HFFc6 (cell line): ENCODE measurements at regions not wholly inside any gene's neighbourhood (a gene's known extent, or its start where the extent isn't known, plus 50 kb on each side); places are given as distances from the start of the nearest gene placed in this dataset.

ENCODE experiments used
- DNase-seq: peaks from one replicate; pipeline ENCODE4 v3.0.0-alpha.2; 2018
- H3K27ac Mint-ChIP-seq: 2 replicates; pipeline ENCODE4 v1.8.0; 2020; ENCODE audit warnings: mild to moderate bottlenecking, mixed read lengths
- H3K27me3 Mint-ChIP-seq: 2 replicates; pipeline ENCODE4 v1.8.0; 2021; ENCODE audit warnings: mild to moderate bottlenecking, moderate library complexity, mixed read lengths; ENCODE audit not compliant: insufficient read depth
- H3K36me3 Mint-ChIP-seq: 2 replicates; pipeline ENCODE4 v1.8.0; 2021; ENCODE audit warnings: low read depth, mixed read lengths
- H3K4me1 Mint-ChIP-seq: 2 replicates; pipeline ENCODE4 v1.8.0; 2020; ENCODE audit warnings: low read depth, mixed read lengths
- H3K4me3 Mint-ChIP-seq: 2 replicates; pipeline ENCODE4 v1.8.0; 2020; ENCODE audit warnings: mild to moderate bottlenecking, moderate library complexity, mixed read lengths
- H3K9me3 Mint-ChIP-seq: 2 replicates; pipeline ENCODE4 v1.8.0; 2020; ENCODE audit warnings: mild to moderate bottlenecking, mixed read lengths
- TF ChIP-seq, protein P1 (sequence below): fragments of 200-600 bp; sonication (generic); IDR thresholded peaks from 2 replicates; pipeline ENCODE4 v1.5.0; 2021; ENCODE audit warnings: antibody characterized with exemption, mild to moderate bottlenecking

DNA sequence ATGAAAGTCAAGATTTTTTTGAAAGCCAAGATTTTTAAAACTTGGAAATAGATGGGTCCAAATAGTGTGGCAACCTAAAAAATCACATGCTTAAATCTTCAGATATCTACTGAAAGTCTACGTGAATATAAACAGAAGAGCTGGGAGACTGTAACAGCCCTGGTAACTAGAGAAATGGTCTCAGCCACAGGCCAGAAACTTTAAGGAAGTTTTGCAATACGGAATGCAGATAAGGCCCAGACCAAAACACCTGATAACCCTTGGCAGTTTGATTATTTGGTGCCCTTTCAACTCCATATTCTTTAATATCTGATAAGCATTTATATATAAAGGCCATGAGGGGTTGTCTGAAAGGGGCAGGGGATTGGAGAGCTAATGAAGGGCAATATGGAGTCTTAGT, 537.3 kb upstream of the TGFBR2 start:
- no peak for DNase-seq
- Mint-ChIP-seq H3K4me1 (peaks cover 13% of the 10 kb centered on the region), H3K36me3 (peaks cover 7% of the 10 kb centered on the region; the same call in 1 of the 2 replicates), H3K27me3 (no peaks in the 10 kb centered on the region; the same call in 1 of the 2 replicates), H3K4me3 (no peak overlapping the region), H3K27ac (no peak overlapping the region), H3K9me3 (peaks cover 9% of the 10 kb centered on the region)
- TF ChIP-seq, protein P1, sequence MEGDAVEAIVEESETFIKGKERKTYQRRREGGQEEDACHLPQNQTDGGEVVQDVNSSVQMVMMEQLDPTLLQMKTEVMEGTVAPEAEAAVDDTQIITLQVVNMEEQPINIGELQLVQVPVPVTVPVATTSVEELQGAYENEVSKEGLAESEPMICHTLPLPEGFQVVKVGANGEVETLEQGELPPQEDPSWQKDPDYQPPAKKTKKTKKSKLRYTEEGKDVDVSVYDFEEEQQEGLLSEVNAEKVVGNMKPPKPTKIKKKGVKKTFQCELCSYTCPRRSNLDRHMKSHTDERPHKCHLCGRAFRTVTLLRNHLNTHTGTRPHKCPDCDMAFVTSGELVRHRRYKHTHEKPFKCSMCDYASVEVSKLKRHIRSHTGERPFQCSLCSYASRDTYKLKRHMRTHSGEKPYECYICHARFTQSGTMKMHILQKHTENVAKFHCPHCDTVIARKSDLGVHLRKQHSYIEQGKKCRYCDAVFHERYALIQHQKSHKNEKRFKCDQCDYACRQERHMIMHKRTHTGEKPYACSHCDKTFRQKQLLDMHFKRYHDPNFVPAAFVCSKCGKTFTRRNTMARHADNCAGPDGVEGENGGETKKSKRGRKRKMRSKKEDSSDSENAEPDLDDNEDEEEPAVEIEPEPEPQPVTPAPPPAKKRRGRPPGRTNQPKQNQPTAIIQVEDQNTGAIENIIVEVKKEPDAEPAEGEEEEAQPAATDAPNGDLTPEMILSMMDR: no peak

DNA sequence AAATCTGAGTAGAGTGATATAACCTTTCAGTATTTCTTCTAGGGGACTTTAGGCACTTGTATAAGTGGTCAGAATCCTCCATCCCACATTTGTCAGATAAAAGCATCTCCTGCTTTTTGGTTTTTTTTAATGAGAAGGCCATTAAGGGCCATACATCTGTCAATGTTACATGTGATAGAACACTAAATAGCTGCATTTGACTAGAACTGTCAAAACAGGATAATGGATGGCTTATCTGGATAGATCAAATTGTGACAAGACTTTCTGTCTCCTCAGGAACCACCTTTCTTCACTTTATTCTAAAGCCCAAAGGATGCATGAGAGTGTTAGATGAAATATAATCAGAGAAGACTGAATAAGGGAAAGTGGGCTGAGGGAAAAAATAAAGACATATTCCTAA, 533.4 kb upstream of the TGFBR2 start:
- peaks cover 8% of the 10 kb centered on the region for H3K36me3 Mint-ChIP-seq
- DNase-seq: no peak
- TF ChIP-seq, protein P1: no peak
- H3K27me3 Mint-ChIP-seq: no peaks in the 10 kb centered on the region; the same call in 1 of the 2 replicates
- no peak overlapping the region for H3K4me3 Mint-ChIP-seq
- H3K4me1 Mint-ChIP-seq: peaks cover 7% of the 10 kb centered on the region
- H3K27ac Mint-ChIP-seq: no peak overlapping the region
- H3K9me3 Mint-ChIP-seq: peaks cover 8% of the 10 kb centered on the region

GRCh38 chr3:30073622-30074021, 532.8 kb upstream of the TGFBR2 start:
- Mint-ChIP-seq H3K27ac (no peak overlapping the region), H3K9me3 (peaks cover 8% of the 10 kb centered on the region)
- DNase-seq: no peak

DNA sequence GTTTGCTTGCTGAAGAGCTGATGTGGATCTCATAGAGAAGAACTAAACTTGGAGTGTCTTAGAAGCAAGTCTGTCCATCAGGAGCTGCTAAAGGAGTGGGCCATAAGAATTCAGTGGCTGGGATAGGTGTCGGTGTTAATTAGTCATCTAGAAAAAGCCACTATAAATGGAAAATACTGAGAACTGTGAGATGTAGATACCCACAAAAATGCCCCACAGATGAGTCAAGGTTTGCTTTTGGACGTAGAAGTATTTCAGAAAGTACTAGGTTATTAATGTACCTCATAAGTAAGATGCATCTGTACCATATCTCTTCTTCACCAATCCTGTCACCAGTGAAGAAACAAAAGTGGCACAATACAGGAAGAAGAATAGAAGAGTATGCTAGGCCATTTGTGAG, 530.9 kb upstream of the TGFBR2 start:
- TF ChIP-seq, protein P1: no peak
- H3K4me1 Mint-ChIP-seq: peaks cover 7% of the 10 kb centered on the region
- H3K4me3 Mint-ChIP-seq: no peak overlapping the region
- no peak overlapping the region for H3K27ac Mint-ChIP-seq
- no peaks in the 10 kb centered on the region for H3K27me3 Mint-ChIP-seq
- DNase-seq: no peak
- H3K36me3 Mint-ChIP-seq: peaks cover 8% of the 10 kb centered on the region
- peaks cover 8% of the 10 kb centered on the region for H3K9me3 Mint-ChIP-seq

More at GRCh38 chr3:30073622-30074021, 532.8 kb upstream of the TGFBR2 start:
- TF ChIP-seq, protein P1: no peak
- no peaks in the 10 kb centered on the region; the same call in 1 of the 2 replicates for H3K27me3 Mint-ChIP-seq
- no peak overlapping the region for H3K4me3 Mint-ChIP-seq
- peaks cover 8% of the 10 kb centered on the region for H3K36me3 Mint-ChIP-seq
- peaks cover 7% of the 10 kb centered on the region for H3K4me1 Mint-ChIP-seq

GRCh38 chr3:30076899-30077298, 529.5 kb upstream of the TGFBR2 start:
- Mint-ChIP-seq H3K9me3 (peaks cover 8% of the 10 kb centered on the region), H3K36me3 (peaks cover 8% of the 10 kb centered on the region), H3K4me1 (peaks cover 7% of the 10 kb centered on the region), H3K27ac (no peak overlapping the region), H3K4me3 (no peak overlapping the region), H3K27me3 (no peaks in the 10 kb centered on the region)
- TF ChIP-seq, protein P1: no peak
- DNase-seq: no peak

- H3K27ac Mint-ChIP-seq: no peak overlapping the region
- peaks cover 8% of the 10 kb centered on the region for H3K36me3 Mint-ChIP-seq
- DNase-seq: no peak
- peaks cover 7% of the 10 kb centered on the region for H3K4me1 Mint-ChIP-seq
- H3K9me3 Mint-ChIP-seq: peaks cover 8% of the 10 kb centered on the region
- TF ChIP-seq, protein P1: no peak
- no peak overlapping the region for H3K4me3 Mint-ChIP-seq
- no peaks in the 10 kb centered on the region for H3K27me3 Mint-ChIP-seq
These were observed 528.7 kb upstream of the TGFBR2 start for GRCh38 chr3:30077746-30078145.
